HS-5 (cell line): ENCODE measurements at regions not wholly inside any gene's neighbourhood (a gene's known extent, or its start where the extent isn't known, plus 50 kb on each side); places are given as distances from the start of the nearest gene placed in this dataset.
A peak's percentile ranks its signal among the peaks of the same experiment; 100 is the strongest.
"Not testable (repeated sequence)": the region's sequence is repeated elsewhere in the genome, so short reads cannot be mapped to it uniquely, and the experiment has no call there.

Experiments
- DNase-seq: peaks from one replicate; pipeline ENCODE4 v3.0.0-alpha.2; 2012; ENCODE audit warnings: low read depth

DNA sequence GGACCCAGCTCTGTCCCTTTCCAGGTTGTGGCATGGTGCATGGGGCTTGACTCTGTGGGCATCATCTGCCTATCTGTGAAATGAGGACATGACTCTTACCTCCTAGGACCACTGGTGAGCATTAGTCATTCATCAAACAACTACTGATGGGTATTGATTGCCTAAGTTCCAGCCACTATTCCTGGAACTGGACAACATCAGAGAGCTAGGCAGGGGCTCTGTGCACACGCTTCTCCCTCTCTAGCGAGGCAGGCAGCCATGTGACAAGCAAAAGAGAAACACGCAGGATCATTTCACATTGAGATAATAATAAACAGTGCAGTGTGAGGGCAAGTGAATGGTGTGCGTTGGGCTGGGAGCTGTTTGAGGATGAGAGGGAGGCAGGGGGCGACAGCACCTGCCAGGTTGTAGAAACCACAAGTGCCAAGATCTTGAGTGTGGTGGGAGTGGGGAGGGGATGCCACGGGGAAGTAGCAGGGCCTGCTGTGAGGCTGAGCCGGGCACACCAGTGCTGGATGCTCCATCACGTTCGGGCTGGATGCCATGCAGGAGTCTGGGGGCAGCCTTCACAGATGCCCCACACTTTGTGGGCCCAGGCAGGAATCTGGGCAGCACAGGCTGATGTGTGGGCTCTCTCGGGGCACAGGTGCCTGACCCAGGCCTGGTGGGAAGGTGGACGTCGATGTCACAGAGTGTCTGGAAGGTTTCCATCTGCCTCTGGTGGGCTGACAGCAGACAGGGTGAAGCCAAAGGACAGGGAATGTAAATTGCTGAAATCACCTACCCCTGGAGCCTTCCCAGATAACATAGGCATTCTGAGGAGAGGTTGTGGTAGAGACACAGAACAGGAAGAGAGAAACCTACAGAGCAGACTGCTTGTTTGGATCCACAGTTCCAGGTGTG is 405.5 kb downstream of the RPS24 start:
- no peak for DNase-seq

DNA sequence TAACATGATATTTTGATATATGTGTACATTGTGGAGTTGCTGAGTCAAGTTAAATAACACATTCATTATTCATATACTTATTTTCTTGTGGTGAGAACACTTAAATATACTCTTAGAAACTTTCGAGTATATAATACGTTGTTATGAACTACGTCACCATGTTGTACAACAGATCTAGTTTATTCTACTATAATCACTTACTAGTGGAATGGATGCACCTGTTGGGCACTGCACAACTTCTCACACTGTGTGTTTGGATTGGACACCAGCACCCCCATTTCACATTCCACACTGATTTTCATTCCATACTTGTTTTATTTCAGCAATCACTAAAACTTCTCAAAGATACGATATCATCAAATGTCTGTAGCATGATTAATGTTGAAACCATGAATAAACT is 407.3 kb downstream of the RPS24 start:
- no peak for DNase-seq

DNA sequence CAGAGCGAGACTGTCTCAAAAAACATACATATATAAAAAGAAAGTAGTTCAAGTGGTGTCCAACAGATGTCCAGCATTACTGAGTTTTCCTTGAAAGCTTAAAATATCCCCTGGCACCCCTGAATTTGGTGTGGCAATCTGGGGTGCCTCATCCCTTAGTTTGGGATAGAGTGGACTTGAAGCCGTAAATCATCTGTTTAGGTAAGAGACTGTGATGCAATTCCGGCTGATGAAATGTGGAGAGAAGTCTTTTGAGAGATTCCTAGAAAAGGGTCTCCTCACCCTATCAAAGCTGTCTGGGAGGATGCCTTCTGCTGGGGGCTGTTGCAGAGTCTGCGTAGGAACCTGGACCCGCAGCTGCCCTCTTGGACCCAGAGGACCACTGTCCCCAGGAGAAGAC is 408.0 kb downstream of the RPS24 start:
- DNase-seq: no peak

DNA sequence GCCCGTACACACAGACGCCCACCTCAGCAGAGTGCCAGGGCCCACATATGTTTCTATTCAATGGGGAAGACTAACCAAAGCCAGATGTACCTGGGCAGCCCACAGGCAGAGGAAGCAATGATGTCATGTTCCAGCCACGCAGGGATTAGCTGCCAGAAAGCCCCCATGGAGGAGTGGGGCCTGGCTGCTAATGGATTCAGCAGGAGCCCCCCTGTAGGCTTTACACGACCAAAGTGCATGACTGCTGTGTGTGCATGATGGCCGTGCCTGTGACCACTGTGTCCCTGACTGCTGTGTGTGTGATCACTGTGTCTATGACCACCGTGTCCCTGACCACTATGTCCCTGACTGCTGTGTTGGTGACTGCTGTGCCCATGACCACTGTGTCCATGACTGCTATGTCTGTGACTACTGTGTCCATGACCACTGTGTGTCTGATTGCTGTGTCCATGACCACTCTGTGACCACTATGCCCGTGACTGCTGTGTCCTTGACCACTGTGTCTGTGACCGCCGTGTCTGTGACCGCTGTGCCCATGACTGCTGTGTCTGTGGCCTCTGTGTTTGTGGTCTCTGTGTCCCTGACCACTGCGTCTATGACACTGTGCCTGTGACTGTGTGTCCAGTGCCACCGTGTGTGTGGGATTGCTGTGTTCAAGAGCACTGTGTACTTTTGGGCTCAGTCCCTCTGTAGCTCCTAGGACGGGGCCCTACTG is 409.3 kb downstream of the RPS24 start:
- no peak for DNase-seq

DNA sequence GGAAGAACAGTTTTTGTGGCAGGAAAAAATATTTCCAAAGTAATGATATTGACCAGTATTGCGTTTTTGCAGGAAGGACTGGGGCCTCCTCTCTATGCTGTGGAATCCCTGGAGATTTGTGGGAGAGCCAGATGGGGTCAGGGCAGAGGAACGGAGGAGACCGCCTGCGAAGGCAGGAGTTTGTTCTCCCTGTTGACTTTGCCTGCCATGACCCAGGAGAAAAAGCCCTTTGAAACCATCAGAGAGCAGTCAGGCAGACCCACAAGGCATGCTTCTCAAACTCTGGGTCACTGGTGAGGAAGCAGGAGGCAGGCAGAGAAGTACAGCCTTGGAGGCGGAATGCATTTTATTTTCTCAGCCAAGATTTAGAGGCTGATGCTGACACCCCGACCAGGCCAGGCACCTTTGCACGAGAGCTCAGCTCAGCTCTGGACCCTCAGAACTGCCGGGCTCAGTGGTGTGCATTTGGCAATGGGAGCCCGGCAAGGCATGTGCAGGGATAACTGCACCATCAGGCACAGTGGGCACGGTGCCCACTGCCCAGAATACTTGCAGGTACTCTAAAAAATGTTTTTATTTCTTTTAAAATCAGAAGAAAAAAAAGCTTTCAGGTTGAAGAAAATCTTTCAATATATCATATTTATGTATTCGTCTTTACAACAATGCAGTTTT is 410.4 kb downstream of the RPS24 start:
- DNase-seq: no peak

DNA sequence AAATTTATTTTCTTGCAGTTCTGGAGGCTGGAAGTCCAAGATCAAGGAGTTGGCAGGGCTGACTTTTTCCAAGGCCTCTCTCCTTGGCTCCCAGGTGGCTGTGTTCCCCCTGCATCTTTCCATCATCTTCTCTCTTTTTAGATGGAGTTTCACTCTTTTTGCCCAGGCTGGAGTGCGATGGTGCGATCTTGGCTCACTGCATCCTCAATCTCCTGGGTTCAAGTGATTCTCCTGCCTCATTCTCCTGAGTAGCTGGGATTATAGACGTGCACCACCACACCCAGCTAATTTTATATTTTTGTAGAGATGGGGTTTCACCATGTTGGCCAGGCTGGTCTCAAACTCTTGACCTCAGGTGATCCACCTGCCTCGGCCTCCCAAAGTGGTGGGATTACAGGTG is 411.1 kb downstream of the RPS24 start:
- not testable (repeated sequence) for DNase-seq

DNA sequence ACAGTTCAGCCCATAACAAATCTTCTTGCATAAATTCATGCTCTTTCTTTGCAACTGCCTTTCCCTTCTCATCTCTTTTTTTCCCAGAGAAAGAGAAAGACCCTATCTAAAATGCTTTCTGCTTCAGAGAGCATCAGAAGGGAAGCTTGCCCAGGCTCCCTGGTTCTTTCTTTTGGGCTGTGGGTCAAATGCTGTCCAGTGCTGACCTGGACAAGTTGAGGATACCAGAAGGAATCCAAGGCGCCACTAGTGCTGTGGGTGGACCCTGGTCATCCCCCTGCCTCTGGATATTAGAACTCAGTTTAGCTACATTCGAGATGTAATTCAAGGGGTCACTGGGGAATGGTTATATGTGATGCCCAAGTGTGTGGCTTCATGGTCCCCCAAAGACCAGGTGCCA is 411.6 kb downstream of the RPS24 start:
- DNase-seq: no peak

DNA sequence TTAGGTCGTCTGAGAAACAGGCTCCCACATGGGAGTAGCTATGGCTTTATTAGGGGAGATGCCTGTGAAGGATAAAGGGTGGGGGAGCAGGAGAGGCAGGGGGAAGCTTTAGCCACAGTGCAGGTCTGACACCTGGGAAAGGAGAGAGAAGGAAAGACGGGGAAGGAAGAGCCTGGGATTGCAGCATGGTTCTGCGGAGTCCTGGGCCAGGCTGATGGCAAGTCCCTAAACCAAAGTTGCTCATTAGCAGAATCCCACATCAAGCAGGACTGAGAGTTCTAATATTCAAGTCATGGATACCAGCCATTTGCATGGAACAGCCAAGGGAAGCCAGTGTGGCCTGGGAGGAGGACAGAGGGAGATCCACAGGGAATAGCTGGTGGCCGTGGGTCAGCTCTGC is 414.8 kb downstream of the RPS24 start:
- DNase-seq: no peak

DNA sequence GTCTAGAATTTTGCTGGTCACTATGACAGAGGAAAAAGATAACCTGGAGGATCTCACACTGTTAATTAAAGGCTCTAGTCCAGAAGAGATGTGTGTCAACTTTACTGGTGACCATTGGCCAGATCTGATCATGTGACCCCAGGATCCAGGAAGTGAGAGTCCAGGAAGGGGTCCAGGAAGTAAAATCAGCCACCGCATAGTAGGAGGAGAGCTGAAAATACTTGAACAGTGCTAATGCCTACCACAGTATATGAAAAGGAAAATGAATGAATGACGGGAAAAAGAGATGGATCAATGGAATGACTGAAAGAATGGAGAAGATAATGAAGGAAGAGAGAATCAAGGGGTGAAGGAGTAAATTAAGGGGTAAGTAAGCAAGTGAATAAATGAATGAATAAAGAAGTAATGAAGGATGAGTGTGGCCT is 415.3 kb downstream of the RPS24 start:
- DNase-seq: no peak

DNA sequence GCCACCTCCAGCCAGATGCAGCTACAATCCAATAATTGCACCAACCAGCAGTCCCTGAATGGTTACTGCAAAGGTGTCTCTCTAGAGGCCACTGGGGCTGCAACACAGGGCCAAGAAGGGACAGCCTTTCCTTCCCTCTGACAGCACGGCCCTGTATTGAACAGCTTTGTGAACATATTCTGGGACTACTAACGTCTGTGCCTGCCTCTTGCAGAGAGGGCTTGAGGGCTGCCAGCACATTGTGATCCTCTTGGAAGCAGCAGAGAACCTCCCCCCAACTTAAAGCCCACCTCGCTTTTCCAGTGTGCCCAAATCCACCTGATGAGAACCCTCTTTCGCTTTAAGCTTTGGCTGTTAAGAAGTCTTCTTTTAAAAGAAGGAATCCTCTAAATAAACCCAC is 415.9 kb downstream of the RPS24 start:
- DNase-seq: no peak

DNA sequence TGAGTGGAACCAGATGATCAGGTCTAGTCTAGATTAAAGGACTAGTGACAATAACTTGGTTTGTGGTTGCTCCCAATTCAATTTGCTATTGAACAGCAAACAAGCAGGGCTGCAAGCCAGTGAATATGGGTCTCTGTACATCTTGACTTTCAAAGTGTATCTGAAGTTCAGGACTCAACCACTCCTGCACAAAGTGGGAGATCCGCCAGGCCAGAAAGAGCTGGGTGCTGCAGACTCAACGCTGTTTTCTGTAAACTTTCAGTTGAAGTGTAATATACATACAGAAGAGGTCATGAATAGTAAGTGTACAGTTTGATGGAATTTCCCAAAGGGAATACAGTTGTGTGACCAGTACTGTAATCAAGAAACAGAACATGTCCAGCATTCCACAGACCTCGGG is 416.6 kb downstream of the RPS24 start:
- no peak for DNase-seq

DNA sequence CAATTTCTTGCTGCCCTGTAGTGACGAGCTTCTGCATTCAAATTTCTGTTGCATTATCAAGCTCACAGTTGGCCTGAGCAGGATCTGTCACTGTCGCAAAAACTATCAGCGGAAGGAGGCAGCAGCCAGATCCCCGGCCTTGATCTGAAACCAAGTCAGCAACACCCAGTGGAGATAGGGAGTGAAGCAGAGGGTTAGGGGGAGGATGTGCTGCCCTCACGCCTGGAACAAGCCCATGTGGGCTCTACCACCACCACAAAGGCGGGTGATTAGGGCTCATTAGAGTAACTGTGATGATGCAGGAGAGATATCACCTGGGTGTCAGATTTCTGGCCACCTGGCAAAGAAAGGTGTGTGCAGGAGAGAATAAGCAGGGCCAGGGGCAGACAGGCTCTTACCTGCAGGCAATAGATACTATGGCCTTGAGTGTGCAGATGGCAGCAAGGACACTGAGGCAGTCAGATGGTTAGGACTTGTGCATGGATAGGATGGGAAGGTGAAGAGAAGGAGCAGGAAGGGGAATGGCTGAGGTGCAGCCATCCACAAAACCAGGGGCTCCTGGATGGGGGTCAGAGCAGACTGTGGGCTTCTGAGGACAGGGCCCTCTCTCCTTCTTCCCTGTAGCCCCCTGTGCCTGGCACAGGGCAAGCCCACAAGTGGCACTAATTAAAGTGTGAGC is 417.3 kb downstream of the RPS24 start:
- DNase-seq: no peak

DNA sequence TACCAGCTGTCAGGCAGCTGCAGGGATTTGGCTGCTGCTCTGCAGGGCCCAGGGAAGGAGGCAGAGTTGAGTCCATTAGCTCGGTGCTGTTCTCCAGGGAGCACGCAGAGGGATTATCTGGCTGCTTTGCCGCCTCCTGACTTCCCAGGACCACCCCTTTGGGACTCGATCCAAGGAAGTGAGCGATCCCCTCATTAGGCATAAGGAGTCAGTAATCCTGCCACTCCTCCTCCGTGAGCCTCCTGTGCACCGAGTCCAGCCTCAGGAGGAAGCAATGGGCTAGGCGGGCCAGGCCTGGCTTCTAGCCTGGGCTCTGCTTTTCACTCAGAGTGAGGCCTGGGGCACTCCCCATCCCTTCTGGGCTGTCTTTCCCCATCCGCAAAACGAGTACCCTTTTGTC is 417.9 kb downstream of the RPS24 start:
- no peak for DNase-seq

DNA sequence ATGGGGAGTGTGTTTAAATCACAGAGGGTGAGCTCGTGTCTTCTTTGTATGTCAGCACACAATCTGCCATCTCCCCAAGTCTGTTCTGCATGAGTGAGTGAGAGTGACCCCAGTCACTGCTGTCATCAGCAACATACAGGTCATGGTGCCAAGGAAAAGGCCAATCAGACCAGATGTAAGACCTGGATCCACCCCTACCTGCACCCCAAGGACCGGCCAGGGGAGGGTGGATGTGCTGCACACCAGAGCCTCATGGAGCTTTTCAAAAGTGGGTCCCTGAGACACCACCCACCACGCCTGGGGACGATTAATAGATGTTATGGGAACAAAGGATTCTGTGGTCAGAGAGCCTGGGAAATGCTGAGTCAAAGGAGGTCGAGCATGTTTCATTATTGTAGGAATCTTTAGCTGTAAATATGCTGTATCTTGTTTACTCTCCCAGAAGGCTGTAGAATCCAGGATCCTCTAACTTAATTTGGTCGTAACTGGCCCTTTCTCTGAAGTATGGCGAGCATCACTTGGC is 420.5 kb downstream of the RPS24 start:
- no peak for DNase-seq

DNA sequence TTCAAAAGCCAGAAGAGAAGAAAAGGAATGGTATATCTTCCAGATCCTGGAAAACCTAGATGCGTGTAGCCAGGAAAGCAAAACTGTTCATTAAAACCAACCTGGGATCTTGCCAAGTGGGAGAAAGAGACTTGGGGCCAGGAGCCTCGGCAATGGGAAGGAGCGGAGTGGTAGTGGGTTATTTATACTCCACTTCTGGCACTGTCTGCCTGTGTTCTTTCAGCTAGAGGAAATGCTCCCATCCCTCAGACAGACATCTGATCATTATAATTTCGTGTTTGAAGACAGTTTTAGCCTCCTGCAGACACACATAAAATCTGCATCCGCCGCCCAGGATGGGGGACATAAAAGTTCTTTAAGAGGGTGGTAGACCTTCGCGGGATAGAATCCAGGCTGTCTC is 421.6 kb downstream of the RPS24 start:
- no peak for DNase-seq

DNA sequence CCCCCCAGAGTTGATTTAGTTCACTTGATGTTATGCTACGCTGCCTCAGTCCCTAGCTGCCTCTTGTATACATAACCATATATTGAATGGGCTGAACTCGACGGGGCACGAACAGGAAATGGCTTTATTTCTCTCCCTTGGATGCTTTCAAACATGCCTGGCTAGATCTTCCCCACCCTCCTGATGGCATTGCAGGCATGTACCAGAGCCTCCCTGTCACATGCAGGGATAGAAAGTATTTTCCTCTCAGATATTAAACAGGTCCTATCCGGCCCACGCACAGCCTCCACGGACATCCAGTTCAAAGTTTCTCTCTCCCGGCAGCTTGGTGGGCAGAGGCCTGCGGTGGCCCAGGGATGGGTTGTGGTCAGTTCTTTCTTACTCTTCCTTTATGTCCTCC is 422.1 kb downstream of the RPS24 start:
- DNase-seq: no peak

DNA sequence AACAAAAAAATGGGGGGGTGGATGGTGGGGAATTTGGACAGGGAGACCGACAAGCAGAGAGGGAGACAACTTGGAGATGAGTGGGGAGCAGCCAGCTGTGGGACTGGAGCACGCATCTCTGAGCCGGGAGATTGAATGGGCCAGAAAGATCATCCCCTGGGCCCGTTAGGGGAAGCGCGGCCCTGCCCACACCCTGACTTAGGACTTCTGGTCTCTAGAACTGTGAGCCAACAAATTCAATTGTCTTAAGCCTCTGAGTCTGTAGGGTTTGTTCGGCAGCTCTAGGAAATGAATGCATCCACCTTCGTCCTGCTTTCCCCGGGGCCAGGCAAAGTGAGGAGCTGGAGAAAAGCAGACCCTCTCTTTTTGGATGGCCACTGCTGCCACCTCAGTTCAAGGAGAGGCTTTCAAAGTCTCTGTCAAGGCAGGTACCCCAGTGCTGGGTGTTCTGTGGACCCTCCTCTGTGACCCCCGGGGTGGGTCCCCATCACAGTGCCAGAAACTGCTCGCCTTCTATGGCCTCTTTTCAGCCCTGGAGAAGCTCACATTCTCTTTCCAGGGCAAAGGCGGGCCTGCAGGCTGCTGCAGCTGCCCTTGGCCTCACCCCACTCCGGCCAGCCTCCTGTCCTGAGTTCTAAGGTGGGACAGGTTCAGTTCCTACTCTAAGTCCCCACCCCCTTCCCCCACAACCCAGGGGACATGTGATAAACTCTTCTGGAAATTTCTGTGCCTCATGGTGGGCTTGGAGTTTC is 423.2 kb downstream of the RPS24 start:
- DNase-seq: no peak

DNA sequence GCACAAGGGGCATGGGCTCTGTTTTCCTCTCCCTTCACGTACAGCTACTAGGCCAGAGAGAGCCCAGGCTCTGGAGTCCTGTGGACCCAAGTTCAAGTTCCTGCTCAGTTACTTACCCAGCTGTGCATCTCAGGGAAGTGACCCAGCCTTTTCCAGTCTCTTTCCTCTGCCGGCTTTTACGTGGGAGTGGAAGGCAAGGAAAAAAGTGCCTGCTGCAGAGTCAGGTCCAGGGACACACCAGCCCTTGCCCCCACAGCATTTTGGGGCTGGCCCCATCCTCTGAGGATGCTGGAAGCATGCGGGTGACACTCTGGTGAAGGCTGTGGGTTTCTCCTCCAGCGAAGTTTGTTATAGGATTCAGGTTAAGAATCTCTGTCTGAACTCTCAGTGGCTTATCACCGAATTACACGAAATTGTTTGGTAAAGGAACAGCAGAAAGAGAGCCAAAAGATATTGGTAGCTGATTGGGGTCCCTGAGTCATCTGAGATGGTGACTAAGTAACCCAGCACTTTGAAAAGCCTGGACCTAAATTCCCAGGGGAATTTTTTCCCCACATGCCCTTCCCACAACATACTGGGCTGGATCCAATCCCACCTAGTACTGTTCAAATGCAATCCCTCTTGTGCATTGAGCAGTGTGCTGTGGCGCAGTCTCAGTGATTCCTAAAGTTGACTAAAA is 424.3 kb downstream of the RPS24 start:
- peak; percentile 86 for DNase-seq

DNA sequence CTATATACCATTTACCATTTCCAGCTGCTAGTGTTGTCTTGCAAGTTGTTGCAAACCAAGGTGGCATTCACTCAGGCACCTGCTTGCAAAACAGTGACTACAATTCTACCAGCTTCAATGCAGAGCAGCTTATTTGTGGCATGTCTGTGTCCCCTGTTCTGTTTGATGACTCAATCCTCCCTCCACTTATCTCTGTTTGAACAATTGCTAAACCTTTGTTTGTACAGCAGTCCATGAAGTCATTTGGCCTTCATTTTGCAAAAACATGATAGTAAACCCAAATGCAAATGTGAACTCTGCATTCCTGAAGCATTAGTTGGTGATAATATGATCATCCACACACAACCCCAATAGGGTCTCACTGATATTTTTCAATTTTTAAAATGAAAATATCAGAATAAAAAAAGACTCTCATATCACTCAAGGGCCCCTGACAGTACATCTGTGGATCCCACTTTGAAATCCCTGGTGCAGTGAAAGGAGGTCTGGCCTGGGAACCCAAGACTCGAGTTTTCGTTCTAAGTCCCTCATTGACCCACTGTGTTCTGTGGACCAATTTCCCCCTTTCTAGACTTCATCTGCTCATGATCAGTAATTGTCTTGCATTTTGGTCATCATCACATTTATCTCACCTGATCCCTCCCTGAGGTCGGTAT is 425.4 kb downstream of the RPS24 start:
- DNase-seq: peak; percentile 74

DNA sequence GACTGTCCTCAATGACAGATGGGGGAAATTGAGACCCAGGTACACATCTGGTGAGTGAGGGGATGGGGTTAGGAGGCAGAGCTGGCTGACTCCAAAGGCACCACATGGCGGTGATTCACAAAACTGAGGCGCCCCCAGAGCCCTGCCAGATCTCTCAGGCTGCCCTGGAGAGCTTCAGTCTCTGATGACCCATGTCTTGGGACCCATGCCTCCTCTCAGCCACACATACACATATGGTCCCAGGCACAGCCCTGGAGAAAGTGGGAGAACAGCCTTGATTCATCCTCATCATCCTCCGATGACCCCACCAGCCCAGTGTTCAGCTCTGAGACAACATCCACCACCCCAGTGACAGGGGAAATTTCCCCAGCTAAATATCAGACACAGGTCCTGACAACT is 426.0 kb downstream of the RPS24 start:
- no peak for DNase-seq
